ENCODE measurements at regions not wholly inside any gene's neighbourhood (a gene's known extent, or its start where the extent isn't known, plus 50 kb on each side); places are given as distances from the start of the nearest gene placed in this dataset.

GRCh38 chr18:77866351-77866750, 616.7 kb downstream of the GALR1 start:
- DNase-seq: no peak

- no peak for DNase-seq
Observed at GRCh38 chr18:77870199-77870598, 620.6 kb downstream of the GALR1 start.

GRCh38 chr18:77870894-77871293, 621.2 kb downstream of the GALR1 start:
- no peak for DNase-seq

- no peak for DNase-seq
Observed at GRCh38 chr18:77872166-77872565, 622.5 kb downstream of the GALR1 start.

GRCh38 chr18:77876319-77876865, 626.7 kb downstream of the GALR1 start:
- no peak for DNase-seq

- no peak for DNase-seq
Observed at GRCh38 chr18:77879829-77880228, 630.2 kb downstream of the GALR1 start.

GRCh38 chr18:77884454-77884853, 634.8 kb downstream of the GALR1 start:
- DNase-seq: no peak

GRCh38 chr18:77894060-77894459, 644.4 kb downstream of the GALR1 start:
- DNase-seq: no peak

GRCh38 chr18:77895250-77895649, 645.6 kb downstream of the GALR1 start:
- no peak for DNase-seq

GRCh38 chr18:77896586-77897252, 647.1 kb downstream of the GALR1 start:
- no peak for DNase-seq

GRCh38 chr18:77897606-77898005, 648.0 kb downstream of the GALR1 start:
- no peak for DNase-seq

- no peak for DNase-seq
Observed at GRCh38 chr18:77899972-77900754, 650.5 kb downstream of the GALR1 start.

GRCh38 chr18:77905011-77905410, 655.4 kb downstream of the GALR1 start:
- no peak for DNase-seq

- no peak for DNase-seq
Observed at GRCh38 chr18:77905449-77906055, 655.9 kb downstream of the GALR1 start.

- no peak for DNase-seq
Observed at GRCh38 chr18:77906103-77906892, 656.6 kb downstream of the GALR1 start.

- no peak for DNase-seq
Observed at GRCh38 chr18:77910347-77910746, 660.7 kb downstream of the GALR1 start.

- DNase-seq: no peak
Observed at GRCh38 chr18:77911971-77912605, 662.4 kb downstream of the GALR1 start.

GRCh38 chr18:77918730-77919129, 669.1 kb downstream of the GALR1 start:
- no peak for DNase-seq

GRCh38 chr18:77919923-77920322, 670.3 kb downstream of the GALR1 start:
- DNase-seq: no peak

GRCh38 chr18:77935342-77935741, 685.7 kb downstream of the GALR1 start:
- DNase-seq: no peak

GRCh38 chr18:77940566-77940965, 690.9 kb downstream of the GALR1 start:
- no peak for DNase-seq

GRCh38 chr18:77944533-77944932, 694.9 kb downstream of the GALR1 start:
- no peak for DNase-seq

Data from SHP77 treated with DMSO at 0.1 percent for 48 hours (cell line).